ENCODE measurements at regions not wholly inside any gene's neighbourhood (a gene's known extent, or its start where the extent isn't known, plus 50 kb on each side); places are given as distances from the start of the nearest gene placed in this dataset.

- DNase-seq (ENCODE audit: low read depth in 2 of 2): peak in 1 of 2 donors; percentile 52
These were observed 64.3 kb downstream of the MRPL14 start for GRCh38 chr6:44062771-44063560.

DNA sequence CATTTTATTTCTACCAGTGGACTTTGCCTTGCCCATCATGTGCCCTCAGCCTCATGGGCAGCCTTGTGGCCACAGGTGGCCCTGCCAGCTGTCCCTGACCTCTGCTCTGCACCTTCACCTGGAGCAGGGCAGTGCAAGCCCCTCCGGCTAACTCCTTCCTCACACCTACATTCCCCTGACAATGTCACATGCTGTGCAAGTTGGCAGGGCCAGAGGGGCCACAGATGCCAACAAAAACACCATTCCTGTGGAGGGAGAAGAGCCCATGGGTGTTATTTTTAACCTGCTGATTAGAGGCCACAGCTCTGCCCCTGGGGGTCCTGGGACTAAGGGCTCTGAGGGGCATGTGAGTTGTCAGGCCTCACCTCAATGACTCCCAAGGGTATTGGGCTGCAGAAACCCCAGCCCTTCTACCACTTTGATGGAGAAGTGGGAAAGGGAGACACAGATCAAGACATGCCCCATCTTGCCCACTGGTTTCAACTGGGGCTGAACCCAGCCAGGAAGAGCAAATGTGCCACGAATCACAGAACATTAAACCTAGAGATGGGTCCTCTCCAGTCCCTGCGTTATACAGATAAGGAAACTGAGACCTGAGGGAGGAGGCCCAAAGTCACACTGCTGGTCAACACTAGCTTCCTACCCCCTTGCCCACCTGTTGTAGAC, 65.0 kb downstream of the MRPL14 start:
- DNase-seq (ENCODE audit: low read depth in 2 of 2): no peak

GRCh38 chr6:44061375-44062104, 65.7 kb downstream of the MRPL14 start:
- DNase-seq (ENCODE audit: low read depth in 2 of 2): no peak

- DNase-seq (ENCODE audit: low read depth in 2 of 2): no peak
These were observed 66.5 kb downstream of the MRPL14 start for GRCh38 chr6:44060612-44061374.

DNA sequence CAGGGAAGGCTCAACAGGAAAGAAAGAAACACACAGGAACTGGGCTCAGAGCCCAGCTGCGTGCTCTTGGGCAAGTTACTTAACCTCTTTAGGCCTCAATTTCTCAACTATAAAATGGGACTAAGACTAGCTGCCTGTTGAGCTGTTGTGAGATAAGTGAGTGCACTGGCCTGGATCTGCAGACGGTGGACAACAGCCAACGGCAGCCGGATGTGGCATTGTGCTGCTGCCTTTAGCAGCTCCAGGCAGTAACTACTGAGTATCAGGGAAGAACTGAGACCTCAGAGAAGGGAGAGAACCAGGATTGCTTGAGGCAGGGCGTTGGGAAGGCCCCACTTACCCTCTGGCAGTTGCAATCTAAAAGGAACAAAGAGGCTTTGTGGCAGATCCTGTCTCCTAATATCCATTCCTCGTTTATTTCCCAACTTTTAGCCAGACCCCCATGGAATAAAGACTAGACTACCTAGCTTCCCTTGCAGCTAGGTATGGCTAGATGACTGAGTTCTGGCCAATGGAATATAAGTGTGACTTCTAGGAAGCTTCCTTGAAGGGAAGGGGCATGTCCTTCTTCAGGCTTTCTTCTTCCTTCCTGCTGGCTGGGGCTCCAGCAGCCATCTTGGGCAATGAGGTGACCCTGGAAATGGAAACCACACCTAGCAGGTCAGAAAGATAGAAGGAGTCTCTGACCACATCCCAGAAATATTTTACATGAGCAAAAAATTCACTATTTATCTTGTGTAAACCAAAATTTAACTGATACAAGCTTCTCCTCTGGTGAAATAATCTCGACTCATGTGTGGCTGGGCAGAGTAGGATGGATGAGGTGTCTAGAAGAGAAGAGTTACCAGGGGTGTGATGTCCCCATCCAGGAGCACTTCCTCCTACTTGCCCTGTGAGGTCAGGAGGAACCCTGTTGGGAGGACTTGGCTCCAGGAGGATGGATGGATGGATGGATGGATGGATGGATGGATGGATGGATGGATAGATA, 67.6 kb downstream of the MRPL14 start:
- peak; percentile 45 to 82 for DNase-seq (ENCODE audit: low read depth in 2 of 2)

DNA sequence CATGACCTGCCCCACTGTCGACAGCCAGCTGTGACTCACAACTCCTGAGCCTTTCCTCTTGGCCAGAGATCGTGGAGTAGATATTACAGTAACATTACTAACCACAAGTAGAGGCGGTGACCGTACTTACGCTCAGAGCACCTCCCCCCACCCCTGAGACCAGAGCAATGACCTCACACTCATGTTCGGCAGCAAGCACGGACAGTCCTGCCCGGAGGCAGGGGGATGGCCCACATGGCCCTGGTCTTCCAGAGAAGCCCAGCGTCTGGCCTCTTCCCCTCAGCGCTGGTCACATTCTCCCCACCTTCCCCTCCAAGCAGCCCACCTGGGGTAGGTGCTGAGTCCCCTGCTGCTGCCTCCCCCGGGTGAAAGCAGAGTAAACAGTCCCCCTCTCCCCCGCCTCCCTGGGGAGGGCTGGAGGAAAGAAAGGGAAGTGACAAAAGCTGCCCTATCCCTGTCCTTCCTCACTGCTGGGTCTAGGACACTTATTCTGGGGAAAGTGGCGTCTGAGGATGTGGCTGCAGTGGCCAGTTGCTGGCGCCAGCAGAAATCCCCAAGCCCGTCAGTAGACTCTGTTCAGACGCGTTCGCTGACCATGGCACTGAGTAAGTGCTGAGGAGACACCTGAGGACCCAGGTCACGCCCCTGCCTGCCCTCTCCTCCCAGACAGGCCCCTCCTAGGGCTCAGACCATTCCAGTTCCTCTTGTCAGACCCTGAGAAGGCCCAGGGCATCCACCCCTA, 68.5 kb downstream of the MRPL14 start:
- DNase-seq (ENCODE audit: low read depth in 2 of 2): peak; percentile 86 to 100

- no peak for DNase-seq (ENCODE audit: low read depth in 2 of 2)
These were observed 69.2 kb downstream of the MRPL14 start for GRCh38 chr6:44057931-44058616.

DNA sequence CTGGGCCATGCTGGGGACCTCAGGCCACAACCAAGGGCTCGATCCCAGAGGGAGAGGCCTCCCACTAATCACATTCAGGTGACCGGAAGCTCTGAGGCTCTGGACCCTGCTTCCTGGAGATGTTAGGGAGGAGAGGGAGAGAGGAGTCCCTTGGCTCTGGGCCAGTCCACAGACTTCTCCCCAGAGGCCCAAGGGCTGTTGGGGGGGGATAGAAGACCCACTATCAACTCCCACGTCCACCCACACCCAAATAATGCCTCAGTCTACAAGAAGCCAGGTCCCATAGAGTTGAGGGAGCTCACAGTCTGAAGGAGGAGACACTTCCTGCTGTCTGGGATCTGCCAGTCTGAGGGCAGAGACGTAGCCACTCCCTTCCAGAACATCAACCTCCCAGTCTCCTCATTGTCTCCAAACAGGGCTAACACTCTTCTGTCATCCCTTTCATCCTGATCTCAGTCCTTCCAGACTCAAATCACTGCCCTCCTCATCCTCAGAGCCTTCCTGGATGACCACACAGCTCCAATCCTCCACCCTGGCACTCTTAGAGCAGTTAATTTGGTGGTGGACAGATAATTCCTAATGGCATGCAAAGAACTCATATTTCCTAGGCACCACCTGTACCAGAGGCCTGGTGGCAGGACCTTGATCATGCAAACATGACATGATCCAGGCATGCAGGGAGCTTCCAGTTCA, 69.9 kb downstream of the MRPL14 start:
- DNase-seq (ENCODE audit: low read depth in 2 of 2): peak in 1 of 2 donors; percentile 42

DNA sequence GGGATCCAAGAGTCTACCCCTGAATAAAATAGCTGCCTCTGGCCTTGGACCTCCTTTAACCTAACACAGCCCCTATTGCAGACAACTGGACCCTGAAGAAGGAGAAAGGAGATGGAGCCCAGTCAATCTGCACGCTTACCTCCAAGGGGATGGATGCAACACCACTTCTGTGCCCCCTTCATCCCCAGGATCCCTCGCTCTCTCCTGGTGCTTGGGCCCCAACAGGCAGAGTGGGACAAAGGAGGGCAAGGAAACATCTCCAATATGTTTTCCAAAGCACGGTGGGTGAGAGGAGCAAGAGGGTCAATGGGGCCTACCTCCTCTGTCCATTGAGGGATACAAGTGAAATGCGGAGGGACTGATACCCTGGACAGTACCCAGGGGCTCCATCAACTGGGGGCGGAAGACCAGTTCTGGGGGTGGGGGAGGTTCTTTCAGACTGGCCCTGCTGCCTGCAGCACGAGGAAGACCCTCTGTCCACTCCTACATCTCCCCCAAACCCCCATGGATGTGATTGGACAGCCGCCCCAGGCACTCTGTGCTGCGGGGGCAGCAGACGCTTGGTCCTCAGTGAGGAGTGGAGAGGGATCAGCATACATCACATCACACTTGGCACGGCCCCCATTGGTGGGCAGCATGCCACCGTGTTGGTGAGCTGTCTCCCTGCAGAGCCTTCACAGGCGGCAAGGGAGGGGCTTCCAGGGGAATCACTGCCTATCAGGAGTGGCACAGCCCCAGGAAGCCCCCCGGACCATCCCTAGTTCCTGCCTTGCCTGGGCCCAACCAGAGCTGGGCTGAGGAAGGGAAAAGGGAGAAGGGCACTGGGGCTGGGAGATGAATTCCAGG, 70.6 kb downstream of the MRPL14 start:
- DNase-seq (ENCODE audit: low read depth in 2 of 2): peak; percentile 74 to 77

DNA sequence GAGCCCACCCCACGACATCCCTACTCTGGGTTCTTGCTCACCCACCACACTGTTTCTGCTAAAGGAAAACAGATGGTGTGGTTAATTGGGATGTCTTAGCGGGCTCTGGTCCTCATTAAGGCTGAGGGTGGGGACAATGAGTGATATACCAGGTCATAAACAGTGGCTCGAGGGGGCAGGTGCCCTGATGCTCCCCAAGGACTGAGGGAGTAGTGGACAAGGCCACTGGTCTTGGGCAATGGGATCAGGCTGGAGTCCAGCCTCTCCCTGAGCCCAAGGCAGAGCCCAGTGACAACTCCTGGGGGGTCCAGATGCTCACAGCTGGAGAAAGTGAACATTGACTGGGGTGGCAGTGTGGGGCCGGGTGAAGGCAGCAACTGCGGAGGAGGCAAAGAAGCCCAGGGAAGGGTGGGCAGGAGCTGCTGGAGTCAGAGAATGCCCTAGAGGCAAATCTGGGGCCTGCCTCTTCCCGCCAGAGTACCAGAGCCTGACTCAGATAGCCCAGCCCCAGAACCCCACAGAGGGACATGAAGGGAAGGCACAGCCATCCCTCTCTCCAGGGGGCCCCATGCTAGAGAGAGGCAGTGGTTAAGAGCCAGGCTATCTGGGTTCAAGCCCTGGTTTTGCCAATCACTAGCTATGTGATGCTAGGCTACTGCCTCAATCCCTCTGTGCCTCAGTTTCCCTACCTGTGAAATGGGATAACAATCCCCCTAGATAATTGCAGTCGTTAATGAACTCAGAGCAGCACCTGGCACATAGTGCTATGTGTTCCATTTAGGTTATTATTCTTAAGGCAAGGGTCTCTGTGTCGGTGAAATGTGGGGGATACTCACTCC, 72.3 kb downstream of the MRPL14 start:
- DNase-seq (ENCODE audit: low read depth in 2 of 2): no peak

- DNase-seq (ENCODE audit: low read depth in 2 of 2): peak; percentile 37 to 63
These were observed 73.3 kb downstream of the MRPL14 start for GRCh38 chr6:44053760-44054556.

DNA sequence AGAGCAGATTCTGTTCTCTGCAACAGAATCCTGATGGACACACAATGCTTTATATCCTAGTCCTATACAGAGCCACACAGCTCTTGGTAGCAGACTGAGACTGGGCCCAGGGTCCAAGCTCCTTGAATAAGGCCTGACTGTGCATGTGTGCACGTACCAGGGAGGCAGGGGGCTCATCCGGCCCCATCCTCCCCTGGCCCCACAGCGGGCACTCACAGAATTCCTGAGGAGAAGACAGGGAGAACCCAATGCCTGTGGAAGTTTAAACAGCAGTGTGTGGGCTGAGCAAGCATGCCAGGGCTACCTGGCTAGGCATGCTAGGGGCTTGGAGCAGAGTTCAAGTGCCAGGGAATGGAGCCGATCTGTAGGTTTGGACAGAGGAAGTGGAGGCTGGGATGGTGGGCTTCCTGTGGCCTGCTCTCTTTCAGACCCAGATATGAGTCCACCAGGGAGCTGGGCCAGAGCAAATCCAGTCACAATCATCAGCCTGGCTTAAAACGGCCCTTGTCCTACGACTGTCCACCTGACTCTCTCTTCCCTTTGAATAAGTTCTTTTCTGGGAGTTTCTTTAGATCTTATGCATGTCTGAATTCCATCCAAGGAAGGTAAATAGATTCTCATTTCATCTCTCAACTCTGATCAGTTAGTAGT, 74.0 kb downstream of the MRPL14 start:
- DNase-seq (ENCODE audit: low read depth in 2 of 2): no peak

- peak in 1 of 2 donors; percentile 32 for DNase-seq (ENCODE audit: low read depth in 2 of 2)
These were observed 74.7 kb downstream of the MRPL14 start for GRCh38 chr6:44052419-44053023.

DNA sequence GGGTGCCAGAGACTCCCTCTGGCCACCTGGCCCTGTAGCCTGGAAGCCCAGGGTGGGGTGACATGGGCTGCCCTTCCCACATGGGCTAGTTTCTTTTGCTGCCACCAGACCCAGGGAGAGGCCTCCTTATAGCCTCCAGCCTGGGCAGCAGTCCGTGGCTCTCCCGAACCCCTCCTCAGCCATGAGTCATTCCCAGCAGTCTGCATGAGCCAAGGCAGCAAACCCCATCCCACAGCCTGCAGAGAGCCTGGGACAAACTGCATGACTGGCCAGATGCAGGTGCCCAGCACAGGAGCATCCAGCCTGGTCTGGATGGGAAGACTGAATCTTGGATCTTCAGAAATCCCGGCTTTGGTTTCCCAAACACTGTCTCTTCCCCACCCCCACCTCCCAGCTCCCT, 75.7 kb downstream of the MRPL14 start:
- peak in 1 of 2 donors; percentile 74 for DNase-seq (ENCODE audit: low read depth in 2 of 2)

All from lung microvascular endothelial cell (primary cell).